ENCODE measurements at regions not wholly inside any gene's neighbourhood (a gene's known extent, or its start where the extent isn't known, plus 50 kb on each side); places are given as distances from the start of the nearest gene placed in this dataset.

DNA sequence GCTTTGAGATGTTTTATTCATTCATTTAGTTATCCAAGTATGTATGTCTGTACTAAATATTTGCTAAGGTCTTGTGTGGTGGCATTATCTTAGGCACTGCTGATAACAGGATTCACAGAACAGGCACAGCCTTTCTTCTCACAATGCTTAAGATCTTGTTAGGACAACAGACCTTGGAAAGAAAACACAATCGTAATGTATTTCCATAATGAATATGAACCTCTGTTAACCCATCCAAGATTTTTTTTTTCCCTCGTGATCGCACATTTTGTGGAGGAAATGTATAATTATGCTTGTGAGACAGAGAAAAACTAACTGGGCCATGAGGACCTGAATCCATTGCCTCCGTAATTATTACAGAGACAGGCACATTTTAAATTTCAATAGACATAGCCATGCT is 121.9 kb downstream of the NPIPB5 start:
- TF ChIP-seq CTCF (IDR thresholded peaks at IDR 0.05), result no peak
- no peak for TF ChIP-seq POLR2A (IDR thresholded peaks at IDR 0.05)

Data from testis (tissue), 2 donors.